Transverse colon (tissue), 4 donors: ENCODE measurements at regions not wholly inside any gene's neighbourhood (a gene's known extent, or its start where the extent isn't known, plus 50 kb on each side); places are given as distances from the start of the nearest gene placed in this dataset.
"Not testable (repeated sequence)": the region's sequence is repeated elsewhere in the genome, so short reads cannot be mapped to it uniquely, and the experiment has no call there.

Source experiments
- DNase-seq: peaks from one replicate; pipeline ENCODE4 v3.0.0-alpha.2; 2019
- H3K27ac ChIP-seq, 4 donors: fragments of 200-600 bp; sonication (generic); 2 replicates each; pipeline ENCODE4 v1.5.1; 2016 to 2018; ENCODE audit warnings: inconsistent platforms in 4 of 4
- H3K27me3 ChIP-seq: fragments of 200-600 bp; sonication (generic); 2 replicates; pipeline ENCODE4 v1.5.1; 2017; ENCODE audit warnings: inconsistent platforms
- H3K36me3 ChIP-seq, 4 donors: fragments of 200-600 bp; sonication (generic); 2 replicates each; pipeline ENCODE4 v1.5.1; 2017 to 2019; ENCODE audit warnings: inconsistent platforms in 4 of 4
- H3K4me1 ChIP-seq, 4 donors: fragments of 200-600 bp; sonication (generic); 2 replicates each; pipeline ENCODE4 v1.5.1; 2017 to 2020; ENCODE audit warnings: inconsistent platforms in 4 of 4
- H3K4me3 ChIP-seq, 4 donors: fragments of 200-600 bp; sonication (generic); 1 replicate in 1 of 4; 2 replicates in 3 of 4; pipeline versions ENCODE4 v1.5.1 to v1.6.1; 2017 to 2019; ENCODE audit warnings: inconsistent platforms in 4 of 4
- H3K9me3 ChIP-seq, 2 donors: fragments of 200-600 bp; sonication (generic); 2 replicates each; pipeline ENCODE4 v1.5.1; 2017 to 2019; ENCODE audit warnings: inconsistent platforms in 2 of 2
- EP300 ChIP-seq: sonication (generic); formaldehyde crosslinking; IDR thresholded peaks from one replicate; pipeline ENCODE4 v1.6.1; 2017; ENCODE audit warnings: antibody characterized with exemption, low read depth
- POLR2A ChIP-seq: fragments of 450-650 bp; IDR thresholded peaks from one replicate; pipeline ENCODE4 v1.6.1; 2016; ENCODE audit warnings: antibody characterized with exemption, mild to moderate bottlenecking, moderate library complexity
- POLR2AphosphoS5 ChIP-seq, 3 donors: sonication (generic); formaldehyde crosslinking; IDR thresholded peaks; one replicate each; pipeline ENCODE4 v1.6.1; 2016; ENCODE audit warnings: antibody characterized with exemption in 3 of 3
- WGBS, 2 donors: methylation state at CpG; one replicate each; pipeline ENCODE4 v1.1.5; 2018; ENCODE audit warnings: low coverage in 1 of 2; 5-methylcytosine and 5-hydroxymethylcytosine counted together
- in situ Hi-C, 4 donors: fragments of 200-750 bp; cut with MboI; loops; one replicate each; pipeline versions ENCODE4 v1.15.0 to v1.15.1; 2017; ENCODE audit warnings: low sequenced_read_pairs in 3 of 4, low pct_ligation_motif_present in 1 of 4, low pct_unique_long_range_greater_than_20kb in 1 of 4
- intact Hi-C: fragments of 100-400 bp; cut with DNase I; formaldehyde crosslinking; loops from one replicate; pipeline ENCODE4 v1.15.1; 2023; ENCODE audit warnings: low total_unique reads
- TF ChIP-seq, protein P1 (sequence below), 5 experiments: fragments of 200-600 bp in 3 of 5; fragments of 450-650 bp in 2 of 5; sonication (generic) in 3 of 5; IDR thresholded peaks; 1 replicate in 2 of 5; 2 replicates in 3 of 5; pipeline ENCODE4 v1.5.1; 2016 to 2017; ENCODE audit warnings: antibody characterized with exemption in 5 of 5, inconsistent platforms in 3 of 5, mild to moderate bottlenecking in 2 of 5, moderate library complexity in 1 of 5

DNA sequence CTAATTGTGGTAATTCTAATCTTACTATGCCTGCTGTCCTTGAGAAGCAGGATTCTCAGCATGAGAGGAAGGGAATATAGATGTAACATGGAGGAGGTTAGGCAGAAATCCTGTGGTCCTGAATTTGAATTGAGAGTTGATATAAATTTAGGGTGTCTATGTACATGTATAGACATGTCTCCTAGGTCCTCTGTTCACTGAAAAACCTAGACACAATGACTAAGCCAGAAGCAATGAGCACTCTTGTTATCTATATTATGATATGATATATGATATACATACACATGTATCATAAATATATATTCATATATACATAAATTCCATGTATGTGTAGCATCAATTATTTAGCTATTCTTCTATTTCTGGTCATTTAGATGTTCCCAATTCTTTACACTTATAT lies 173.3 kb upstream of the MKLN1 start:
- in situ Hi-C loops: no loop called here
- no peak overlapping the region for H3K27ac ChIP-seq
- intact Hi-C loops: no loop called here
- no peak overlapping the region for H3K4me3 ChIP-seq
- no peaks in the 10 kb centered on the region for H3K36me3 ChIP-seq
- H3K4me1 ChIP-seq: no peaks in the 10 kb centered on the region
- H3K27me3 ChIP-seq: no peaks in the 10 kb centered on the region
- TF ChIP-seq, protein P1, sequence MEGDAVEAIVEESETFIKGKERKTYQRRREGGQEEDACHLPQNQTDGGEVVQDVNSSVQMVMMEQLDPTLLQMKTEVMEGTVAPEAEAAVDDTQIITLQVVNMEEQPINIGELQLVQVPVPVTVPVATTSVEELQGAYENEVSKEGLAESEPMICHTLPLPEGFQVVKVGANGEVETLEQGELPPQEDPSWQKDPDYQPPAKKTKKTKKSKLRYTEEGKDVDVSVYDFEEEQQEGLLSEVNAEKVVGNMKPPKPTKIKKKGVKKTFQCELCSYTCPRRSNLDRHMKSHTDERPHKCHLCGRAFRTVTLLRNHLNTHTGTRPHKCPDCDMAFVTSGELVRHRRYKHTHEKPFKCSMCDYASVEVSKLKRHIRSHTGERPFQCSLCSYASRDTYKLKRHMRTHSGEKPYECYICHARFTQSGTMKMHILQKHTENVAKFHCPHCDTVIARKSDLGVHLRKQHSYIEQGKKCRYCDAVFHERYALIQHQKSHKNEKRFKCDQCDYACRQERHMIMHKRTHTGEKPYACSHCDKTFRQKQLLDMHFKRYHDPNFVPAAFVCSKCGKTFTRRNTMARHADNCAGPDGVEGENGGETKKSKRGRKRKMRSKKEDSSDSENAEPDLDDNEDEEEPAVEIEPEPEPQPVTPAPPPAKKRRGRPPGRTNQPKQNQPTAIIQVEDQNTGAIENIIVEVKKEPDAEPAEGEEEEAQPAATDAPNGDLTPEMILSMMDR (IDR thresholded peaks at IDR 0.05): no peak
- TF ChIP-seq EP300 (no peak), POLR2AphosphoS5 (IDR thresholded peaks at IDR 0.05) (no peak), POLR2A (no peak)
- no peaks in the 10 kb centered on the region for H3K9me3 ChIP-seq
- no peak for DNase-seq

DNA sequence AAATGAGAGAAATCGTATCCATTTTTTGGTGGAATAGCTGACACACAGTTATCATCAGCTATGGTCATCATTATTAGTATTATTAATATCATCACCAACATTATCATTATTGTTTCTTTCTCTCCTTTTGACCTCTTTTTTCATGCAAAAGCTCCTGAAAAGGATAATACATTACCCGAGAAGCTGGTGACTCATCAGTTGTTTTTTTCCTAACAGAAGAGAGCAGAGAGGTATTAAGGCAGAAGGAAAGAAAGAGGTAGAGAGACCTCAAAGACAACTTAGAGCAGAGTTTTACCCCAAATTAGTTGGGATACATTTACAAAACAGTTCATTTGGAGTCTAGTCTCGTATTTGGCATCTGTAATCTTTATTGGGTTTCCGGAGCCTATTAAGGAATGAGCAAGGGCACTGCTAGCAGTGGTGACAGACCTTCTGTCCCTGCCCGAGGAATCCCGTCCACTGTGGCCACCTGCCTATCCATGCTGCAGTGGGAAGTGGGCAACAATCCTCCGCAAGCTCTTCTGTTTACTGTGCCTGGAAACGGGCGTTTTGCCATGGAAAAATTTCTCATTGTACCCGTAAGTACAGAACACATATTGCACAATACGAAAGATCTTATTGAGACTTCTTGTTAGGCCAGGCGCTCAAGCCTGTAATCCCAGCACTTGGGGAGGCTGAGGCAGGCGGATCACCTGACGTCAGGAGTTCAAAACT lies 170.0 kb upstream of the MKLN1 start:
- TF ChIP-seq, protein P1 (IDR thresholded peaks at IDR 0.05): no peak
- peak in 1 of 3 donors; percentile 9 for TF ChIP-seq POLR2AphosphoS5 (IDR thresholded peaks at IDR 0.05)
- TF ChIP-seq EP300: no peak
- no peak for TF ChIP-seq POLR2A
- H3K36me3 ChIP-seq: no peaks in the 10 kb centered on the region
- no peaks in the 10 kb centered on the region for H3K27me3 ChIP-seq
- no peaks in the 10 kb centered on the region for H3K9me3 ChIP-seq
- in situ Hi-C loops: no loop called here
- DNase-seq: peak; percentile 18
- 74 to 92% methylated on average over 6 to 14 of the region's 14 CpGs for WGBS, 2 donors
- H3K4me1 ChIP-seq: no peaks in the 10 kb centered on the region
- intact Hi-C loops: no loop called here
- H3K4me3 ChIP-seq: no peak overlapping the region
- H3K27ac ChIP-seq: no peak overlapping the region

DNA sequence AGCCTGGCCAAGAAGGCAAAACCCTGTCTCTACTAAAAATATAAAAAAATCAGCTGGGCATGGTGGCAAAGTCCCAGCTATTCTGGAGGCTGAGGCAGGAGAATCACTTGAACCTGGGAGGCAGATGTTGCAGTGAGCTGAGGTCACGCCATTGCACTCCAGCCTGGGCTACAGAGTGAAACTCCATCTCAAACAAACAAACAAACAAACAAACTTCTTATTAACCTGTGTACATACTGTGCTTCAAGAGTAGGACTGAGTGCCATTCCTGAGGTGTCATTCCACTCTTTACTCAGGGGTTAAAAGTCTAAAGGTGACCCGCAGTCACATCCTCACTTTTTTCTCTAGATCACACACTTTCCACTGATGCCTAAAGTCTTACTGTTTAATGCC lies 169.4 kb upstream of the MKLN1 start:
- H3K4me1 ChIP-seq, in situ Hi-C loops, H3K27ac ChIP-seq, DNase-seq, H3K9me3 ChIP-seq, H3K4me3 ChIP-seq, H3K36me3 ChIP-seq, intact Hi-C loops, H3K27me3 ChIP-seq: not testable (repeated sequence)
- WGBS, 2 donors: 77 to 87% methylated on average over 2 of the region's 2 CpGs

DNA sequence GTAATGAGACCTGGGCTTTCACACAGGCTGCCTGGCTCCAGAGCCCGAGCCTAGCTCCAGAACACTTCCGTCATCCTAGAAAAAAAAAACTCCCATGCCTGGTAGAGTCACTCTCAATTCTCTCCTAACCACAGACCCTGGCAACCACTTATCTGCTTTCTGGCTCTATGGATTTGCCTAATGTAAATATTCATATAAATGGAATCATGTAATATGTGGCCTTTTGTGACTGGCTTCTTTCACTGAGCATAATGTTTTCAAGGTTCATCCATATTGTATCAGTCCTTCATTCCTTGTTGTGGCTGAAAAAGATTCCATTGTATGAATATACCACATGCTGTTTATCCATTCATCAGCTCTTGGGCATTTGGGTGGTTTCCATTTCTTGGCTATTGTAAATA lies 167.7 kb upstream of the MKLN1 start:
- in situ Hi-C loops (no loop called here), intact Hi-C loops (no loop called here)
- no peaks in the 10 kb centered on the region for H3K36me3 ChIP-seq
- WGBS, 2 donors: 80 to 96% methylated on average over 1 to 2 of the region's 2 CpGs
- no peak for DNase-seq
- peaks cover 0 to 2% (median 0%) of the 10 kb centered on the region in 4 donors for H3K4me1 ChIP-seq
- no peak overlapping the region for H3K4me3 ChIP-seq
- TF ChIP-seq EP300: no peak
- no peak for TF ChIP-seq POLR2A
- TF ChIP-seq POLR2AphosphoS5 (IDR thresholded peaks at IDR 0.05): no peak
- TF ChIP-seq, protein P1 (IDR thresholded peaks at IDR 0.05): no peak
- H3K27me3 ChIP-seq: no peaks in the 10 kb centered on the region
- H3K9me3 ChIP-seq: no peaks in the 10 kb centered on the region
- H3K27ac ChIP-seq: no peak overlapping the region

DNA sequence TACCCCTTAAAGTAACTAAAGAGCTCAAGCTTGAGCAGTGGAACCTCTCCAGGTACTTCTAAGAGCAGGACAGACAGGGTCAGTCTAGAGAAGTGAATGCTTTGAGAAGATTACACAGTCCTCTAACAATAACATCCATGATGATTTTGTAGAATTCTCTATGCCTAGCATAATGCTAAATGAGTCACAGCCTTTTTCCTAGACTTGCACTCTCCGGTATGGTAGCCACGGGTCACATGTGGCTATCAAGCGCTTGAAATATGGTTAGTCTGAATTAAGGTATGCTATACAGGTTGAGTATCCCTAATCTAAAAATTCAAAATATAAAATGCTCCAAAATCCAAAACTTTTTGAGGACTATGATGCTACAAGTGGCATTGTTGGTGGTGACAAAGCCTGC lies 166.6 kb upstream of the MKLN1 start:
- no peak for DNase-seq
- H3K27ac ChIP-seq: no peak overlapping the region
- H3K4me1 ChIP-seq: peaks cover 0 to 2% (median 0%) of the 10 kb centered on the region in 4 donors
- 94 to 95% methylated on average over 3 of the region's 3 CpGs for WGBS, 2 donors
- TF ChIP-seq, protein P1 (IDR thresholded peaks at IDR 0.05): no peak
- TF ChIP-seq POLR2AphosphoS5 (IDR thresholded peaks at IDR 0.05): no peak
- no peak for TF ChIP-seq EP300
- TF ChIP-seq POLR2A: no peak
- H3K4me3 ChIP-seq: no peak overlapping the region
- H3K36me3 ChIP-seq: no peaks in the 10 kb centered on the region
- H3K27me3 ChIP-seq: no peaks in the 10 kb centered on the region
- intact Hi-C loops (no loop called here), in situ Hi-C loops (no loop called here)
- no peaks in the 10 kb centered on the region for H3K9me3 ChIP-seq
